ENCODE measurements at regions not wholly inside any gene's neighbourhood (a gene's known extent, or its start where the extent isn't known, plus 50 kb on each side); places are given as distances from the start of the nearest gene placed in this dataset.

GRCh38 chr20:6605055-6605935, 162.2 kb upstream of the BMP2 start:
- TF ChIP-seq, protein P1, sequence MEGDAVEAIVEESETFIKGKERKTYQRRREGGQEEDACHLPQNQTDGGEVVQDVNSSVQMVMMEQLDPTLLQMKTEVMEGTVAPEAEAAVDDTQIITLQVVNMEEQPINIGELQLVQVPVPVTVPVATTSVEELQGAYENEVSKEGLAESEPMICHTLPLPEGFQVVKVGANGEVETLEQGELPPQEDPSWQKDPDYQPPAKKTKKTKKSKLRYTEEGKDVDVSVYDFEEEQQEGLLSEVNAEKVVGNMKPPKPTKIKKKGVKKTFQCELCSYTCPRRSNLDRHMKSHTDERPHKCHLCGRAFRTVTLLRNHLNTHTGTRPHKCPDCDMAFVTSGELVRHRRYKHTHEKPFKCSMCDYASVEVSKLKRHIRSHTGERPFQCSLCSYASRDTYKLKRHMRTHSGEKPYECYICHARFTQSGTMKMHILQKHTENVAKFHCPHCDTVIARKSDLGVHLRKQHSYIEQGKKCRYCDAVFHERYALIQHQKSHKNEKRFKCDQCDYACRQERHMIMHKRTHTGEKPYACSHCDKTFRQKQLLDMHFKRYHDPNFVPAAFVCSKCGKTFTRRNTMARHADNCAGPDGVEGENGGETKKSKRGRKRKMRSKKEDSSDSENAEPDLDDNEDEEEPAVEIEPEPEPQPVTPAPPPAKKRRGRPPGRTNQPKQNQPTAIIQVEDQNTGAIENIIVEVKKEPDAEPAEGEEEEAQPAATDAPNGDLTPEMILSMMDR (IDR thresholded peaks at IDR 0.05) = no peak
- TF ChIP-seq POLR2A (IDR thresholded peaks at IDR 0.05) (no peak), EP300 (IDR thresholded peaks at IDR 0.05) (no peak)
